ENCODE measurements at regions not wholly inside any gene's neighbourhood (a gene's known extent, or its start where the extent isn't known, plus 50 kb on each side); places are given as distances from the start of the nearest gene placed in this dataset.
A peak's percentile ranks its signal among the peaks of the same experiment; 100 is the strongest.

DNA sequence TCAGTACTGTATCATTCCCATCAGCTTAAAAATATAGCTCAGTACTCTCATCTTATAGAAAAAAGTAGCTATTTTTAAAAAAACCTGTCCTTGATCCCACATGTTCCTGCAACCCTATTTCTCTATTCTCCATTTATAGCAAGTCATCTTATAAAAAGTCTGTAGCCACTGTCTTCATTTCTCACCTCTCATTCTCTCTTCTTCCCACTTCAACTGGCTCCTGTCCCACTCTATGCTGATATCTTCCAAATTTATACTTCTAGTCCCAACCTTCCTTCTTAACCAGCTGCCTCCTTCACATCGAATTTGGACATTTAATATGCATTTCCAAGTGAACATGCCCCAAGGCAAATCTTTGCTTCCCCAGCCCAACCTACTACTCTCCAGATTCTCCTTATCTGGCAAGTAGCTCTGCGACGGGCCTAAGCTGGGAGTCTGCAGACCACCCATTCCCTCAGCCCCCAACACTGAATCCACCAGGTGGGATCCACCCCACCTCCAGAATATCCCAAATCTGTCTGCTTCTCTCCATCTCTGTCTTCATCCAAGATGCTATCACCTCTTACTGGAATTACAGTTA, 52.0 kb upstream of the TANC2 start:
- no peak for DNase-seq (ENCODE audit: low spot score)

DNA sequence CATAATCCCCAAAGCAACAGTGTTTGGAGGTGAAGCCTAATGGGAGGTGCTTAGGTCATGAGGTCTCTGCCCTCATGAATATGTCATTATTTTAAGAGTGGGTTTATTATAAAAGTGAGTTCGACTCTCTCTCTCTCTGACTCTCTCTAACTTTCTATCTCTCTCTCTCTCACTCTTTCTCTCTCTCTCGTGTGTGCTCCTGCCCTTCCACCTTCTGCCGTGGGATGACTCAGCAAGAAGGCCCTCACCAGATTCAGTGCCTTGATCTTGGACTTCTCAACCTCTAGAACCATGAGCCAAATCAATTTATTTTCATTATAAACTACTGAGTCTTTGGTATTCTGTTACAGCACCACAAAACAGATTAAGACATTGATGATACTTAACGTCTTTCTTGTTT, 53.7 kb upstream of the TANC2 start:
- no peak for DNase-seq (ENCODE audit: low spot score)

DNA sequence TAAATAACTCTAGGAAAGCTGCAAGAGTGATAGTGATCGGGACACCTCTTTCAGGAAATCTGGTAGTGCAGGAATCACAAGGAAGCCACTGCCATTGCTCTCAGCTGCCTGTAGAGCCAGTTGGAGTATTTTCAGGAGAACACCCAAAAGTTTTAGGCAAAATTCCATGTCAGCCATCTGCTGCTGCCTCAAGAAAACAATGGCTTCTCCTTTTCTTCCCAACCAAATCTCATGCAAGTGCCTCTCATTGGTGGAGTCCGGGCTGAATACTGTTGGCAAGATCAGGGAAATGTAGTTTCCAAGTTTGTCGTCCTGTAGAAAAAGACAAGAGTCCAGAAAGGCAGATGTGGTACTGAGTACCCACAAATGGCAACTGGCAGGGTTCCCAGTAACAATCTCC, 54.9 kb upstream of the TANC2 start:
- no peak for DNase-seq (ENCODE audit: low spot score)

DNA sequence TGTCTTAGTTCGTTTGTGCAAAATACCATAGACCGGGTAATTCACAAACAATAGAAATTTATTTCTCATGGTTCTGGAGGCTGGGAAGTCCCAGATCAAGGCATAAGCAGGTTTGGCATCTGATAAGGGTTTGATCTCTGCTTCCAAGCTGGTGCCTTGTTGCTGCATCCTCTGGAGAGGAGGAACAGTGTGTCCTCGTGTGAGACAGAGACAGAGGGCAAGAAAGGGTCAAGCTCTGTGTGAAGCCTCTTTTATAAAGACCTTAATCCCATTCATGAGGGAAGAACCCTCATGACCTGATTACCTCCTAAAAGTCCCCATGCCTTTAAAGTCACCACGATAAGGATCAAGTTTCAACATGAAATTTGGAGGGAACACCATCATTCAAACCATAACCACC, 55.8 kb upstream of the TANC2 start:
- no peak for DNase-seq (ENCODE audit: low spot score)

DNA sequence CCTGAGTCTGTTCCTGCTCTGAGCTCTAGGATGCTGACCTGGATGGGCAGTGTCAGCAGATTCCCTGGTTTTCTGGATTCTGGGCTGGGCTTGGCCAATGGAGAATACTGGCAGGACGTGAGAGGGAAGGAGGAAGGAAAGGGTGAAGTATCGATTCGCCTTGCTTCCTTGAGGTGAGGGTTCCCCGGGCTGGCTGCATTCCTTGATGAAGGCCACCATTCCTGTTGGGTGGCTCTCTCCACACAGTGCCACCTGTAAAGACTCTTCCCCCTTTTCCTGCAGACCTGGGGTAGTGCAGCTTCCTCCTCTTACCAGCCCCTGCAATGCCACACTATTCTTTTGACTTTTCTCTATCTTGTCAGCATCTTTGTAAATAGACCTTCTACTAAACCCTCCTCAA, 58.1 kb upstream of the TANC2 start:
- DNase-seq (ENCODE audit: low spot score) = no peak

DNA sequence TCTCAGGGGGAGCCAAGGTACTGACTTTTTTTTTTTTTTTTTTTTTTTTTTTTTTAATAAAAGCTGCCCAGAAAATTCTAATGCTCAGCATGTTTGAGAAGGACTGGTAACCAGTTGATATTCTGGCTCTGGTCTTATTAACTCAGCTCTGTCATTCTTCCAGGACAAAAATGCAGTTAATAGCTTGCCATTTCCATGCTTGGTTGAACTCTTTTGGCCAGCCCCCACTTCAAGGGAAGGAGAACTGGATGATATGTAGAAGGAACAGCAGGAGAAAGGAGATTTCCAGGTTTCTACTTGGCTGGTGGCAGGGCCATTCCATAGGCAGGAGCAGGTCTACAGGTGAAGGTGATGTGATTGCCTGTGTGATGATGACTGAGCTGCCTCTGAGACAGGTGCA, 59.2 kb upstream of the TANC2 start:
- no peak for DNase-seq (ENCODE audit: low spot score)

DNA sequence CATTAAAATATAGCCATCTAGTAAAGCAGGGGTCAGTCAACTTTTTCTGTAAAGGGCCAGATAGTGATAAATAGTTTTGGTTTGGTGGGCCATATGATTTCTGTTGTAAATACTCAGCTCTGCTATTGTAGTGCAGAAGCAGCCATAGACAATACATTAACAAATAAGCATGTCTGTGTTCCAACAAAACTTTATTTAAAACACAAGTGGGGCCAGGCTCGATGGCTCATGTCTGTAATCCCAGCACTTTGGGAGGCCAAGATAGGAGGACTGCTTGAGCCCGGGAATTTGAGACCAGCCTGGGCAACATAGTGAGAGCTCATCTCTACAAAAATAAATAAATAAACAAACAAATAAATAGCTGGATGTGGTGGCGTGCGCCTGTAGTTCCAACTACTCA, 60.8 kb upstream of the TANC2 start:
- no peak for DNase-seq (ENCODE audit: low spot score)

DNA sequence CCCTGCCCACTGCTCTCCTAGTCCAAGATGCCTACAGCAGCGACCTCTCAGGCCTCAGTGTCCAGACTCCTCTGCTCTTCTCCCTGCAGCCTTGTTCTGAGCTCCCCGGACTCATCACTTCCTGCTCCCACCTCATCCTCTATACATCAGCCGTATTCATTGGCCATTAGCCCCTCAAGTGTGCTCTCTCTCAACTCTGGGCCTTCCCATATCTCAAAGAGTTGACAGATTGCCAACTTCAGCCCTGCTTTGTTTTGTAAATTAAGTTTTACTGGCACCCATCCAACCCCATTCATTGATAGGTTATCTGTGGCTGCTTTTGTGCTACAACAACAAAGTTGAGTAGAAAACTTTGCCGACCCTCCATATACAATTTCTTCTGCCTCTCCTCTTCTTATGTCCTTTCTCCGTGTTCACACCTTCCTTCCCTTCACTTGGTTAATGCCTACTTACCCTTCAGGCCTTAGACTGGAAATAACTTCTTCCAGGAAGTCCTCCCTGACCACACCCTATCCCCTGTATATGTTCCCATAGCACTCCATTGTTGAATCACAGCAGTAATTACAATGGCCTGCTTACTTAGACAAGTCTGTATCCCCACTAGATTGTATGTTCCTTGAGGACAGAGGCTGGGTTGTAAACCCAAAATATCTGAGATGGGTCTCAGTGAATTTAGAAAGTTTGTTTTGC, 63.4 kb upstream of the TANC2 start:
- no peak for DNase-seq (ENCODE audit: low spot score)

DNA sequence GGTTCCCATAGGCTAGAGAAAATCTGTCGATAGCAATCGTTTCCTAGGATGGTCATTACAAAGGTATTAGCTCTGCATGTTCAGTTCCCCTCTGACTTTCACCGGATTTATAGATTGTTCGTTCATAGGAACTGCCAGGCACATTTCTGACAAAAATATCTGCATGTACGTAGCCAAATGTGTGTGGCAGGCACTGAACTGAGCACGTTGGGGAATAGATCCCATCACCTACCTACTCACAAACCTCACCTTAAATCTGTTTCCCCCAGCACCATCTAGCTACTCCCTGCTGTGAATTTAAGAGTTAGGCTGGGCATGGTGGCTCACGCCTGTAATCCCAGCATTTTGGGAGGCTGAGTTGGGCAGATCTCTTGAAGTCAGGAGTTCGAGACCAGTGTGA, 64.5 kb upstream of the TANC2 start:
- no peak for DNase-seq (ENCODE audit: low spot score)

DNA sequence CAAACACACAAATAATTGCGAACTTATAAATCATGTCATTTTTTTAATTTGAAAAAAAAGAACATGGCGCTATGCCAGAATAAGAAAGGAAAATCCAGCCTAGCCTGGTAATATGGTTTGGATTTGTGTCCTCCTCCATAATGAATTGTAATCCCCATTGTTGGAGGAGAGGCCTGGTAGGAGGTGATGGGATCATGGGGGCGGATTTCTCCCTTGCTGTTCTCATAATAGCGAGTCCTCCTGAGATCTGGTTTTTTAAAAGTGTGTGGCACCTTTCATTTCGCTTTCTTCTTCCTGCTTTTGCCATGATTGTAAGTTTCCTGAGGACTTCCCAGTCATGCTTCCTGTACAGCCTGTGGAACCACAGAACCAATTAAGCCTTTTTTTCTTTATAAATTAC, 65.9 kb upstream of the TANC2 start:
- no peak for DNase-seq (ENCODE audit: low spot score)

DNA sequence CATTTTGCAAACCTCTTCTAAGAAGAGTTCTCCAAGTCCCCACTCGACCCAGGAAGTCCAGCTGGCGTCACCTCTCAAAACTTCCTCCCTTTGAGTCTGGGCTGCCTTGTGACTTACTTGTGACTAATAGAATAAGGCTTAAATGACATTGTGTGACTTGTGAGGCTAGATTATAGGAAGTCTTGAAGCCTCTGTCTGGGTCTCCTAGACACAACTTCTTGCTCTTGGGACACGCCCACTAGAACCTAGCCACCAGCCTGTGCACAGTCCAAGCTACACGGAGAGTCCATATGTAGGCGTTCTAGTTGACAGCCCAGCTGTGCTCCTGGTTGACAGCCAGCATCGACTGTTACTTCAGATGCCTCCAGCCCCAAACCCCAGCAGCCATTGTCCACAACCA, 66.7 kb upstream of the TANC2 start:
- DNase-seq (ENCODE audit: low spot score) = no peak

DNA sequence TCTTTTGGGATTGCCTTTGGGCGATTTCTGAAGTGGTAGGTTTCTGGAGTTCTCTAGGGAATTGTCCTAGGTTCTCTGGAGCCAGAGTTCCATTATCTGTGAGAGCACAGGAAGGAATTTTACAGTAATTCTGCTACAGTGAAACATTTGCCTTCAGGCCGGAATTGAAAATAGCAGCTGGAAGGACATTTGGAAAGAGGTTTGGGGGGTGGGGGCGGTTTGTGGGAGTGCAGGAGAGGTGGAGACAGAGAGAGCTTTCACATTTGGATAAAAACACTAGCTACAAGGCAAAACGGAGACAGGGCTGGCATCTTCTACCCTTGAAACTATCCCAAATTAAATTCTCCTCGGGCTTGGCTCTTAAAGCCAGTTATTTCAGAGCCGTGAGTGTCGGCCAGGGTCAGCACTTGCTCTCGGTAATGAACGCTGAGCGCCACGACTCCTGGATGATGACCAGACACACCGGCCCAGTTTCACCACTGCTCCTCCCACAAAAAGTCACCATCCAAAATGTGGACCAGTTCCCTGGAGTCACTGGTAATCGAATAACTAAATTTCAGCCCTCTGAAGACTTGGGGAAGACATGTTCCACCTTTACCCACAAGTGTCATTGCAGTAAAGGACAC, 67.7 kb upstream of the TANC2 start:
- peak; percentile 46 for DNase-seq (ENCODE audit: low spot score)

DNA sequence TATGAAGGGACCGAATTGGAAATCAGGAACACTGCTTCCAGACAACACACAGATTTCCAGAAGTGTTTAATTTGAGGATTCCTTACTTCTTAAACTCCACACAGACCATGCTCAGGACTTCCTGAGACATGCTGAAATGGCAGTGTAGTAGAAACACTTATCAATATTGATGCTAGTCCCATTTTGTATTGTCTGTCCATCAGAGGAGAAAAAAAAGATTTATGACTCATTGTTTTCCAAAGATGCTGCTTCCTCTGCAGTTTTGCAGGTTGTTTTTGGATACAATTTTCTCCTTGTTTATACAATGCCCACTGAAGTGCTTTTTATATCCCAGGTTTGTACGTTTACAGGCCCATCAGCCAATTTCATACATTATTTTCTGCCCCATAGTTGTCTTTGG, 68.3 kb upstream of the TANC2 start:
- no peak for DNase-seq (ENCODE audit: low spot score)

DNA sequence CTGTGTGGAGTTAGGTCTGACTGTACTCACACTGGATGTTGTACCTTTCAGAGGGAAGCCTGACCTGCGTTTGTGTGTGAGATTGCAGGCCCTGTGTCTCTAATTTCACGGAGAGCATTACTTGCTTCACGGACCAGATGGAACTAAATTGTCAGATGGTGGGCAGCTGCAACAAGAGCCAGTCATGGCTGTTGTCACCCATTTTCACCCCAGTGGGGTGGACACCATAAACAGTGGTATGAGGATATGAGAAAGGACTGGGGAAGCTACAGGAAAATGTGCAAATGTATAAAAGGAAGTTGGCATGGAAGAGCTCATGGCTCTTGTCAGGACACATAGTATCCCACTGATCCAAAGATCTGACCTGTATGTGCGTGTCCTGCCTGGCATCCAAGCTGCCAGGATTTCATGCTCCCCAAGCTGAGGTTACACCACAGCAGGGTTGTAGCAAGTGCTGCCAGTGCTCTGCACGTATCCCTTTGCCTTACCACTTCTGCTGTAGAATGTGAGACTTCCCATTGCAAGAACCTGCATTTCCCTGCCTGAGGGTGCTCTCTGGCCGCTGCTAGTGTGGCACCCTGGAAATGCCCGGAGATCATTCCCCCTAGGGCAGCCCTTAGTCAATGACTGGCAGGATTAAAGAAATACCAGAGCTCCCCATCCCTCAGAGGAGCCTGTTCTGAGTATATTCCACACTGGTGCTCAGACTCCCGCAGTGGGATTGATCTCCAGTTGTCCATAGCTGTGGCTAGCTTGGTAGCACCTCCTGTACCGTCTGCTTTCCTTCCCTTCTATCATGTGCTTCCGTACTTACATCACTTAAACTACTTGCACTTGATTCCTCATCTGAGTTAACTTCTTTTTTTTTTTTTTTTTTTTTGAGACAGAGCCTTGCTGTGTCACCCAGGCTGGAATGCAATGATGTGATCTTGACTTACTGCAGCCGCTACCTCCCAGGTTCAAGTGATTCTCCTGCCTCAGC, 70.4 kb upstream of the TANC2 start:
- no peak for DNase-seq (ENCODE audit: low spot score)

DNA sequence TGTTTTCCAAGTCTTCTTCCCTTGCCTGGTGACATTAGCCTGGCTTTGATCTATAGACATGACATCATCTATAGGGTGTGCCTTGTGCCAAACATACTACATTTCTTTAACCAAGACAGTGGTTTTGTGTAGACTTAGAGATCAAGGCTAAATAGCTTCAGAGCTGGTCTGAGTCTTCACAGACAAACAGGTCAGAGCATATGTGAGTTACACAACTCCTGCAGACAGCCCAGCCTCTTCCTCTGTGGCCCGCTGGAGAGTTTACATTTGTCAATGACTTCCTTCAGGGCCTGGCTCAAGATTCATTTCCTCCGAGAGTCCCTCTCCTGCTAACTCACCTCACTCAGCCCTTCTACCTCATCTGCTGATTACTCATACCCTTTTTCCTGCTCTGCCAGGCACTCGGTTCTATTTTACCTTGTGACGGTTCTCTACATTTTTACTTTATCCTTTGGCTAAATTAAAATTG, 73.1 kb upstream of the TANC2 start:
- DNase-seq (ENCODE audit: low spot score) = peak; percentile 68

DNA sequence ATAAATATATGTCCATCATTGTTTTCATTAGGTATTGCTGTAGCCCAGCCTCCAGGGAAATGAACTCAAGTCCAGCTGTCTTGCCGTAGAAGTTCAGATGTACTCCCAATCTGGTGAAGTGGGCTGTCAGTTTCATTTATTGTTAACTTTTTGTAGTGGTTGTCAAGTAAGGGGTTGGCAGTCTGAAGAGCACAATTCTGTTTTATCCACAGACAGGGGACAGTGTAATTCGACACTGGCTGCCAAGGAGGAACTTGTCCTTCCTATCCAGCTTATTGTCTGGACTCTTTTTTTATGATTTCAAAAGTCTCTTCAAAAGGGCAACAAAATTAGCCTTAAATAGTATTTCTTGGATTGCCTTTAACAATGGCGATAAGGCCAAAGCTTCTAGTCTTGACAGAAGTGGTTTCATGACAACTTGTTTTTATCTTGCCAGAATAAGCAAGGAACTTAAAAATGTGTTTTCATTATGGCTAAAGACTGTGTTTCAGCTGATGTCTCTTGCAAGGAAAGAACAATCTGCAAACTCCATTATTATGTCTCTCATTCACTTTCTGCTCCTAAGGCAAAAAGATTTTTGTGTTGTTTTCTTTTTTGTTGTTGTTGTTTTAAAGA, 73.9 kb upstream of the TANC2 start:
- no peak for DNase-seq (ENCODE audit: low spot score)

DNA sequence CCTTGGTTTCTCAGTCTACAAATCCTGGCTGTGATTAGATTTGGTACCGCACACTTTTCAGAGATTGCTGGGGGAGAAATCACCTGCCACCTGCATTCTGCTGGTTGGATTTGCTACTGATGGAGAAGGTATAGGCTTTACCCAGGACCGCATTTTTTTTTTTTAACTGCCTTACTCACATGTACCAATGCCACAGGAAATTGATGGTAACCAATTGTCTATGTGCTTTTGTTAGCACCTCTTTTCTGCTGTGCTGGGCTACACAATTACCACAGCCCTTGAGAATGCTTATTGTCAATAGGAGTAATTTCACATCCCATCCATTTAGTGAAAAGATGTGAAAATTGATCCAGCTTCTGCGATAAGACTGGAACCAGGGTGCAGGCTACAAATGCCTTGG, 74.4 kb upstream of the TANC2 start:
- DNase-seq (ENCODE audit: low spot score) = no peak

DNA sequence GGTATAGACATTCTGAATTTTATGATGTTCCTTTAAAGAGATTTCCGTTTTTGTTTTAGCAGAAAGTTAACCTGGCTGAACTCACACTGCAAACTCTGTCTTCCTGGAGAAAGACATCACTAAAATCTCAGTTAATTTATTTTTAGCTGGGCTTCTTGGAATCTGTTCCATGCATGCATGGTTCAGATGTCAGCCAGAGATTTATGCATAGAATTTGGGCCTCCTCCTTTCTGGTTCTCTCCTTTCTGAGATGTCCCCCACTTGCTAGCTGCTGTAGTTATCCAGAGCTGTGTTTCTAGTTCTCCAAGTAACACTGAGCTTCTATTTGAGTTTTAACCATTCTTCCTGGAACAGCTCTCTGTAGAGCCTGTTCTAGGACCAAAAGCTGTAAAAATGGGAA, 77.3 kb upstream of the TANC2 start:
- no peak for DNase-seq (ENCODE audit: low spot score)

DNA sequence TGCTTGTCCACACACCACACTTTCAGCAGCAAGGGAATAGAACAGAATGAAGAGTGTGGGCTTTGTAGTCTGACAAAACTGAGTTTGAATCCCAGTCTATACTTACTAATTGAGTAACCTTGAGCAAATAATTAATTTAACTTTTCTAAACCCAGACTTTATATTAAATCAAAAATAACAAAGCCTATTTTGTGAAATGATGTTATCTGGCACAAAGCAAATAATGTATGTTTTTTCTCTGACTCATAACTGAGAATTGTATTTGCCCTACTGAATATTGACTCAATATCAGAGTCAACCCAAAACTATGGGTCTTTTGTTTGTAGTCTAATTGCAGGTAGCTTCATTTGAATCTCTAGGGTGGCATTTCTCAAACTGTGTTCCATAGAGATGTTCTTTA, 77.9 kb upstream of the TANC2 start:
- no peak for DNase-seq (ENCODE audit: low spot score)

DNA sequence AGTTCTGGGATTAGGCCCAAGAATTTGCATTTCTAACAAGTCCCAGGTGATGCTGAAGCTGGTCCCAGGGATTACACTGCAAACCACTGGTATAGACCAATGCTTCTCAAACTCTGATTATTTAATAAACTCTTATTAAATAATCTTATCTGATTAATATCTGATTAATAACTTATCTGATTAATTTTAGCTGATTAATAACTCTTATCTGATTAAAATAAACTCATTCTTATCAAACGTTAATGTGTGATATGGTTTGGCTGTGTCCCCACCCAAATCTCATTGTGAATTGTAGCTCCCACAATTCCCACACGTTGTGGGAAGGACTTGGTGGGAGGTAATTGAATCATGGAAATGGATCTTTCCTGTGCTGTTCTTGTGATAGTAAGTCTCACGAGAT, 78.6 kb upstream of the TANC2 start:
- no peak for DNase-seq (ENCODE audit: low spot score)

DNA sequence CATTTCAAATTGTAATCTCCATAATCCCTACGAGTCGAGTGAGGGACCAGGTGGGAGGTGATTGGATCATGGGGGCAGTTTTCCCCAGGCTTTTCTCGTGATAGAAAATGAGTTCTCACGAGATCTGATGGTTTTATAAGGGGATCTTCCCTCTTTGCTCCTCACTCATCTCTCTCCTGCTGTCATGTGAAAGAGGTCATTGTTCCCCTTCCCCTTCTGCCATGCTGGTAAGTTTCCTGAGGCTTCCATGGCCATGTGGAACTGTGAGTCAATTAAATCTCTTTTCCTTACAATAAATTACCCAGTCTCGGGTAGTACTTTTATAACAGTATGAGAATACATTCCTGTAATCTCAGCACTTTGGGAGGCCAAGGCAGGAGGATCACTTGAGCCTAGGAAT, 76.7 kb upstream of the MARCHF10 start:
- no peak for DNase-seq (ENCODE audit: low spot score)

DNA sequence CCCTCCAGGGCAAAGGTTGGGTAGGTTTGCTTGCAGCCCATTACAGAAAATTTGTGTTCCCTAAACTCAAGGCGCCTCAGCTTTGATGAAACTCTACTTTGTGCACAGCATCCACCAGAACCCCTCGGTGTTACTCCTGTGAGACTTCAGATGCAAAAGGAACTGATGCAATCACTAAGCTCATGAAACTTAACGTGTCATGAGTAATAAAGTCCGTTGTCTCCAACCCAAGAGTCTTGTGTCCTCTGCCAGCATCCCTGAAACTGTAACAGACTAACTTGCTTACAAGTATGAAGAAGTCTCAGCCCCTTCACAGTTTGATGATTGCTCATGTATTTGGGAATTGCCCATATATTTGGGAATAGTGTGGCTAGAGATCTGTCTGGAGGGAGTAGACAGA, 74.8 kb upstream of the MARCHF10 start:
- peak; percentile 27 for DNase-seq (ENCODE audit: low spot score)
